Heart right ventricle (tissue), 16 donors: ENCODE measurements at regions not wholly inside any gene's neighbourhood (a gene's known extent, or its start where the extent isn't known, plus 50 kb on each side); places are given as distances from the start of the nearest gene placed in this dataset.

Experiments
- ATAC-seq, 8 donors: fragments of 200-7000 bp; cut with Tn5 transposase; one replicate each; pipeline ENCODE4 v1.9.1; 2020; ENCODE audit warnings: mild to moderate bottlenecking in 8 of 8, moderate library complexity in 8 of 8, moderate number of reproducible peaks in 1 of 8
- DNase-seq, 2 donors: peaks; one replicate each; pipeline ENCODE4 v3.0.0-alpha.2; 2020
- H3K27ac ChIP-seq, 10 donors: fragments of 200-600 bp; sonication (generic) in 2 of 10; one replicate each; pipeline versions ENCODE4 v1.5.0 to v1.8.0; 2020 to 2022; ENCODE audit warnings: mild to moderate bottlenecking in 3 of 10
- H3K27me3 ChIP-seq, 7 donors: fragments of 200-600 bp; one replicate each; pipeline ENCODE4 v1.8.0; 2021 to 2022; ENCODE audit warnings: mild to moderate bottlenecking in 2 of 7
- H3K36me3 ChIP-seq, 9 donors: fragments of 200-600 bp; sonication (generic) in 1 of 9; one replicate each; pipeline versions ENCODE4 v1.5.0 to v1.8.0; 2020 to 2022; ENCODE audit warnings: mild to moderate bottlenecking in 2 of 9
- H3K4me1 ChIP-seq, 9 donors: fragments of 200-600 bp; sonication (generic) in 1 of 9; one replicate each; pipeline versions ENCODE4 v1.5.0 to v1.8.0; 2020 to 2022; ENCODE audit warnings: mild to moderate bottlenecking in 4 of 9
- H3K4me3 ChIP-seq, 10 donors: fragments of 200-600 bp; sonication (generic) in 2 of 10; one replicate each; pipeline versions ENCODE4 v1.5.0 to v1.8.0; 2020 to 2022; ENCODE audit warnings: mild to moderate bottlenecking in 7 of 10, moderate library complexity in 2 of 10
- H3K9me3 ChIP-seq, 11 donors: fragments of 200-600 bp in 10 of 11; sonication (generic) in 2 of 11; one replicate each; pipeline versions ENCODE4 v1.5.0 to v1.8.0; 2013 to 2022; ENCODE audit warnings: mild to moderate bottlenecking in 2 of 11, control low read depth in 1 of 11, moderate library complexity in 1 of 11
- WGBS, 2 donors: extraction: QIAGEN DNeasy Blood & Tissue Kit; methylation state at CpG; one replicate each; pipeline ENCODE4 v1.1.7; 2013; ENCODE audit warnings: inconsistent platforms in 1 of 2; 5-methylcytosine and 5-hydroxymethylcytosine counted together
- intact Hi-C, 10 donors: fragments of 100-400 bp; cut with DNase I; formaldehyde crosslinking; loops; one replicate each; pipeline versions ENCODE4 v1.11.1 to v1.14.2; 2022
- TF ChIP-seq, protein P1 (sequence below), 9 donors: fragments of 200-600 bp; sonication (generic) in 2 of 9; IDR thresholded peaks; one replicate each; pipeline versions ENCODE4 v1.5.0 to v1.8.0; 2021 to 2022; ENCODE audit warnings: antibody characterized with exemption in 9 of 9, mild to moderate bottlenecking in 5 of 9, moderate library complexity in 1 of 9
- donor health status: Arrhythmogenic right ventricular cardiomyopathy.
- donor health status: ischemic (EF 13 %, LVEDD 7.1; RV severe dilation, severe dysfunction).
- donor health status: healthy with polysubstance abuse.
- donor health status: DM: no; HTN: yes; CAD: no.
- donor health status: DM: no; HTN: no; CAD: no.
- donor health status: ischemic (EF 25% LVEDD 6.9; RV normal size, moderate dysfunction).
- donor health status: ischemic (EF 25% LVEDD 5.7; RV mildly dilated, moderate dysfunction).
- donor health status: healthy.
- donor health status: DM: yes; HTN: yes; CAD: no.
- donor health status: Ischemic cardiomyopathy.
- donor health status: ischemic (EF 35%, LVEDD 5.7; RV mildly dilated, moderate dysfunction).
- donor health status: nonischemic (EF 11% LVEDD 7.7; RV severe dilation, severe dysfunction).
- donor health status: DM: yes; HTN: yes; CAD: no.
- donor health status: PGD.
- donor health status: ischemic (EF 29% LVEDD 5.4; RV normal size, mild dysfunction).
- donor health status: nonischemic (EF 23%, LVEDD 6.1; RV moderate dilation, normal function).

DNA sequence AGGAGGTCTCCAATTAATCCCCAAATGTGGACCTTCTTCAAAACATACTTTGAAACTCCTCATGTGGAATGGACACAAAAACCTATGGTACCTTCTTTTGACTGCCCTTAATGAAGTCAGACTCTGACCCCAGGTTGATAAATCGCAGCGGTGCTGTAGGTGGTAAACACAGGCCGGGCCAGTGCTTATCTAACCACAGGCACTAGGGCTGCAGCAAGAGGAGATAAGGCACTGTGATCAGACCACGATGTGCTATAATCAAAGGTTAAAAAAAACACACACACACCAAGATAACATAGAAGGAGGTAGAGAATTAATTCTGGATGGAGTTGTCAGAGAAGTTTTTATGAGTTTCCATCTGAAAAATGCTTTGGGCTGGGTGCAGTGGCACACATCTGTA, 52.3 kb upstream of the SIPA1L2 start:
- Histone ChIP-seq H3K4me1 (peaks cover 0 to 13% (median 0%) of the 10 kb centered on the region in 9 donors), H3K4me3 (no peak overlapping the region), H3K9me3 (peaks cover 0 to 8% (median 0%) of the 10 kb centered on the region in 11 donors), H3K36me3 (no peaks in the 10 kb centered on the region), H3K27me3 (no peaks in the 10 kb centered on the region), H3K27ac (no peak overlapping the region)
- TF ChIP-seq, protein P1, sequence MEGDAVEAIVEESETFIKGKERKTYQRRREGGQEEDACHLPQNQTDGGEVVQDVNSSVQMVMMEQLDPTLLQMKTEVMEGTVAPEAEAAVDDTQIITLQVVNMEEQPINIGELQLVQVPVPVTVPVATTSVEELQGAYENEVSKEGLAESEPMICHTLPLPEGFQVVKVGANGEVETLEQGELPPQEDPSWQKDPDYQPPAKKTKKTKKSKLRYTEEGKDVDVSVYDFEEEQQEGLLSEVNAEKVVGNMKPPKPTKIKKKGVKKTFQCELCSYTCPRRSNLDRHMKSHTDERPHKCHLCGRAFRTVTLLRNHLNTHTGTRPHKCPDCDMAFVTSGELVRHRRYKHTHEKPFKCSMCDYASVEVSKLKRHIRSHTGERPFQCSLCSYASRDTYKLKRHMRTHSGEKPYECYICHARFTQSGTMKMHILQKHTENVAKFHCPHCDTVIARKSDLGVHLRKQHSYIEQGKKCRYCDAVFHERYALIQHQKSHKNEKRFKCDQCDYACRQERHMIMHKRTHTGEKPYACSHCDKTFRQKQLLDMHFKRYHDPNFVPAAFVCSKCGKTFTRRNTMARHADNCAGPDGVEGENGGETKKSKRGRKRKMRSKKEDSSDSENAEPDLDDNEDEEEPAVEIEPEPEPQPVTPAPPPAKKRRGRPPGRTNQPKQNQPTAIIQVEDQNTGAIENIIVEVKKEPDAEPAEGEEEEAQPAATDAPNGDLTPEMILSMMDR (IDR thresholded peaks at IDR 0.05): no peak
- ATAC-seq (no peak), DNase-seq (no peak)
- WGBS, 2 donors: 51 to 53% methylated on average over 4 of the region's 4 CpGs
- intact Hi-C loops: no loop called here

DNA sequence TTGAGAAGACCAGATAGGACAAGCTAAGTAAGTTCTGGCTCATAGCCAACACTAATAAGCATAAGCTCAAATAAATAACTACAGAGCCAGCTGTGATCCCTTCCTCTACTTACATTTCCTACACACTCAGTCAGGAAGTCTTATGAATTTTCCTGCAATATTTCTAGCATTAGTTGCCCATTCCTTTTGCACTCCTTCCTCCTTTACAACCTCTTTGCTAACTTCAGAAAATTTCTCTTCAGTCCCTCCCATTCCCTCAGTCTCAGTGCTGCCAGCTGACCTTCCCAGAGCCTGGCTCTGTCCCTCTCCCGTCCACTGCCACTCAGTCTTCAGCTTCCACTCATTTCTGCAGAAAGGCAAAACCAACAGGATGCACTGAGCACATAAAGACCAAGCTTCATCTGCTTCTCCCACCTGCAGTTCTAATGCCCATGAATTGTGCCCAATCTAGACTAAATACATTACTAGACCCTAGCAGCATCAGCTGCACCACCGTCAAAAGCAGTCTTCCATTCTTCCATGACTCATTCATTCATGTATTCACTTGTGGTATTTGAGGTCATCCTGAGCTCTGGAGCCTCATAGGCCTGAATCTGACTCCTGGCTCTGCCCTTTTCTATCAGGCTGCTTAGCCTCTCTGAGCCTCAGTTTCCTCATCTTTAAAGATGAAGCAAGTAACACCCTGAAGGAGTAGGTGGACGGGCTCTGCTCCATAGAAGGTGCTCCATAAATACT, 54.6 kb upstream of the SIPA1L2 start:
- DNase-seq: no peak
- H3K36me3 ChIP-seq: no peaks in the 10 kb centered on the region
- intact Hi-C loops: no loop called here
- TF ChIP-seq, protein P1 (IDR thresholded peaks at IDR 0.05): no peak
- H3K4me3 ChIP-seq: no peak overlapping the region
- H3K9me3 ChIP-seq: peaks cover 0 to 8% (median 0%) of the 10 kb centered on the region in 11 donors
- WGBS, 2 donors: 82 to 83% methylated on average over 3 of the region's 3 CpGs
- H3K4me1 ChIP-seq: peaks cover 0 to 13% (median 0%) of the 10 kb centered on the region in 9 donors
- H3K27me3 ChIP-seq: no peaks in the 10 kb centered on the region
- no peak for ATAC-seq
- H3K27ac ChIP-seq: no peak overlapping the region

DNA sequence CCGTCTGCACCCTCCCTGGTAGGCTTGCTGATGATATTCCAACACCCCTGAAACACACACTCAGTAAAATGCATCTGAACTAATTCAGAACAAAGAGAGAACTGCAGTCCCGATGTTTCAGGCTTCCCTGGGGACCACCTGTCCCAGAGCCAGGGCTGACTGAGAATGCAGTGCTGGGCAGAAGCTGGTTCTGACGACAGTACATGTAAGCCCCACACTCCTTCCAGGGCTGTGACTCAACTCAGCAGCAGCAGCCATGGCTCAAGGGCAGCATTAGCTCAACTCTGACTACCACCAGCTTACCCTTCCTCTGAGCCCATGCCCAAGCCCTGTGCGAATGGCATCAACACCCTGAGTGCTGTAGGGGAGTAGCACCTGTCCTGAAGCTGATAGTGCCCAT, 56.4 kb upstream of the SIPA1L2 start:
- Histone ChIP-seq H3K36me3 (no peaks in the 10 kb centered on the region), H3K9me3 (no peaks in the 10 kb centered on the region), H3K27me3 (no peaks in the 10 kb centered on the region), H3K4me3 (no peak overlapping the region), H3K4me1 (peaks cover 0 to 23% (median 0%) of the 10 kb centered on the region in 9 donors), H3K27ac (no peak overlapping the region)
- ATAC-seq (peak in 3 of 8 donors; percentile 60 to 82 (median 65)), DNase-seq (no peak)
- 48 to 64% methylated on average over 4 of the region's 4 CpGs for WGBS, 2 donors
- TF ChIP-seq, protein P1 (IDR thresholded peaks at IDR 0.05): no peak
- intact Hi-C loops: no loop called here

DNA sequence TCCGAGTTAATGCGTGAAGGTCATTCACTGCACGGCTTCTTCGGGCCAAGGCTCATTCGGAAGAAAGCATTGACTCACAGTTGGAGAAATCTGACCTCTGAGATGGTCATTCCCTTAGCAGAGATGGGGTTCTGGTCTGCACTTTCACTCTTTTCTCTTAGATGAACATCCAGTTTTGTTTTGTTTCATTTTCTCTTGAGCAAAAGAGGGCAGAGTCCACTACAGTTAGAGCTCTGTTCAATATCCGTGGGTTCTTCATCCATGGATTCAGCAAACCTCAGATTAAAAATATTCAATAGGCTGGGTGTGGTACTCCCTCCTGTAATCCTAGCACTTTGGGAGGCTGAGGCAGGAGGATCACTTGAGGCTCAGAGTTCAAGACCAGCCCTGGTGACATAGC, 57.4 kb upstream of the SIPA1L2 start:
- WGBS, 2 donors: 94 to 96% methylated on average over 6 of the region's 6 CpGs
- no peak for DNase-seq
- intact Hi-C loops: no loop called here
- H3K27ac ChIP-seq: no peak overlapping the region
- peaks cover 0 to 23% (median 0%) of the 10 kb centered on the region in 9 donors for H3K4me1 ChIP-seq
- H3K4me3 ChIP-seq: no peak overlapping the region
- no peak for ATAC-seq
- H3K36me3 ChIP-seq: no peaks in the 10 kb centered on the region
- TF ChIP-seq, protein P1 (IDR thresholded peaks at IDR 0.05): no peak
- no peaks in the 10 kb centered on the region for H3K27me3 ChIP-seq
- H3K9me3 ChIP-seq: no peaks in the 10 kb centered on the region
